HCT116 (cell line): ENCODE measurements at regions not wholly inside any gene's neighbourhood (a gene's known extent, or its start where the extent isn't known, plus 50 kb on each side); places are given as distances from the start of the nearest gene placed in this dataset.
A peak's percentile ranks its signal among the peaks of the same experiment; 100 is the strongest.

Experiments used
- ATAC-seq: fragments of 200-7000 bp; cut with Tn5 transposase; 2 replicates; pipeline ENCODE4 v1.9.1; 2020; ENCODE audit warnings: mild to moderate bottlenecking, moderate library complexity
- BruUV-seq: library from RNA; stranded (reverse); fragments of 400-500 nt; replicated peaks from 2 replicates; lab custom pipeline; 2021; lab: Mats Ljungman, UMichigan
- CTCF ChIA-PET: fragments of 300-600 bp; sonication (Branson Sonifier 250); formaldehyde crosslinking; loops from one replicate; lab custom pipeline; 2021; ENCODE audit warnings: antibody characterized with exemption; lab: Charles Lee
- POLR2A ChIA-PET: fragments of 300-600, 350-600 bp; sonication (Branson Sonifier 250); formaldehyde crosslinking; loops from one replicate; lab custom pipeline; 2021; ENCODE audit warnings: antibody characterized with exemption; lab: Charles Lee
- RAD21 ChIA-PET, 2 experiments: fragments of 300-600 bp; sonication (Branson Sonifier 250); formaldehyde crosslinking; loops; one replicate each; lab custom pipeline; 2023; ENCODE audit warnings: low total read pairs in 2 of 2; ENCODE audit not compliant: uncharacterized antibody in 2 of 2, unreplicated experiment in 2 of 2, low non-redundant PET in 1 of 2; lab: Charles Lee
- DNase-seq: peaks from one replicate; pipeline ENCODE4 v3.0.0-alpha.2; 2010; ENCODE audit warnings: low read depth, low spot score
- H2AFZ ChIP-seq: fragments of 200-600 bp; shearing (Covaris generic), sonication (generic); 2 replicates; pipeline ENCODE4 v1.6.1; 2017; ENCODE audit warnings: low read depth, mixed run types, mixed read lengths, antibody characterized with exemption, low read length; ENCODE audit not compliant: poor library complexity, severe bottlenecking
- H3K27ac ChIP-seq: 2 replicates; pipeline ENCODE4 v1.5.1; 2012; ENCODE audit warnings: low read depth, low read length
- H3K27me3 ChIP-seq: fragments of 200-600 bp; sonication (generic); 2 replicates; pipeline ENCODE4 v1.6.1; 2016; ENCODE audit warnings: mixed run types, low read length, mixed read lengths; ENCODE audit not compliant: insufficient read depth
- H3K36me3 ChIP-seq, 2 experiments: fragments of 200-500 bp in 1 of 2; fragments of 200-600 bp in 1 of 2; sonication (Bioruptor generic) in 1 of 2; sonication (generic) in 1 of 2; 2 replicates each; pipeline versions ENCODE4 v1.5.1 to v1.6.1; 2014 to 2016; ENCODE audit warnings: low read length in 2 of 2, inconsistent platforms in 1 of 2, mixed read lengths in 1 of 2, mixed run types in 1 of 2; ENCODE audit not compliant: insufficient read depth in 2 of 2, control insufficient read depth in 1 of 2
- H3K4me1 ChIP-seq, 2 experiments: fragments of 200-600 bp in 1 of 2; sonication (generic) in 1 of 2; 2 replicates each; pipeline versions ENCODE4 v1.5.1 to v1.6.1; 2012 to 2017; ENCODE audit warnings: low read length in 2 of 2, inconsistent platforms in 1 of 2, mild to moderate bottlenecking in 1 of 2, mixed read lengths in 1 of 2, mixed run types in 1 of 2, moderate library complexity in 1 of 2; ENCODE audit not compliant: insufficient read depth in 2 of 2, control insufficient read depth in 1 of 2
- H3K4me2 ChIP-seq: fragments of 200-600 bp; sonication (generic); 2 replicates; pipeline ENCODE4 v1.6.1; 2017; ENCODE audit warnings: mixed run types, low read length, mixed read lengths
- H3K4me3 ChIP-seq, 2 experiments: fragments of 200-600 bp in 1 of 2; sonication (generic) in 1 of 2; replicated peaks in 1 of 2; 2 replicates each; pipeline ENCODE4 v1.5.1; 2011 to 2016; ENCODE audit warnings: low read length in 2 of 2, control low read depth in 1 of 2, low read depth in 1 of 2, mild to moderate bottlenecking in 1 of 2, mixed read lengths in 1 of 2, mixed run types in 1 of 2
- H3K79me2 ChIP-seq: fragments of 200-600 bp; sonication (generic); 2 replicates; pipeline ENCODE4 v1.6.1; 2017; ENCODE audit warnings: mild to moderate bottlenecking, mixed run types, low read length, moderate library complexity, mixed read lengths; ENCODE audit not compliant: insufficient read depth
- H3K9ac ChIP-seq: fragments of 200-600 bp; sonication (generic); 2 replicates; pipeline ENCODE4 v1.6.1; 2016; ENCODE audit warnings: low read length, mixed read lengths
- H3K9me2 ChIP-seq: fragments of 200-600 bp; sonication (generic), shearing (Covaris generic); 2 replicates; pipeline ENCODE4 v1.6.1; 2017; ENCODE audit warnings: mixed run types, mild to moderate bottlenecking, moderate library complexity; ENCODE audit not compliant: insufficient read depth
- H3K9me3 ChIP-seq, 2 experiments: fragments of 200-500 bp in 1 of 2; fragments of 200-600 bp in 1 of 2; sonication (Bioruptor generic) in 1 of 2; sonication (generic) in 1 of 2; 2 replicates each; pipeline ENCODE4 v1.6.1; 2014 to 2017; ENCODE audit warnings: low read length in 2 of 2, mixed read lengths in 2 of 2, inconsistent platforms in 1 of 2, low read depth in 1 of 2, mild to moderate bottlenecking in 1 of 2, mixed run types in 1 of 2, moderate library complexity in 1 of 2; ENCODE audit not compliant: control insufficient read depth in 1 of 2, insufficient read depth in 1 of 2
- H4K20me1 ChIP-seq: fragments of 200-600 bp; sonication (generic), shearing (Covaris generic); 2 replicates; pipeline ENCODE4 v1.6.1; 2017; ENCODE audit warnings: mixed run types, mild to moderate bottlenecking, moderate library complexity; ENCODE audit not compliant: insufficient read depth
- CBX3 ChIP-seq: IDR thresholded peaks from 2 replicates; pipeline ENCODE4 v1.6.1; 2012; ENCODE audit warnings: low read depth
- EZH2phosphoT487 ChIP-seq: fragments of 200-600 bp; IDR thresholded peaks from 2 replicates; pipeline ENCODE4 v1.6.1; 2018; ENCODE audit warnings: antibody characterized with exemption, borderline replicate concordance
- JUND ChIP-seq: IDR thresholded peaks from 2 replicates; pipeline ENCODE4 v1.6.1; 2012
- POLR2AphosphoS5 ChIP-seq: IDR thresholded peaks from 2 replicates; pipeline ENCODE4 v1.6.1; 2011; ENCODE audit warnings: mild to moderate bottlenecking, low read depth, low read length, moderate library complexity
- RAD21 ChIP-seq: IDR thresholded peaks from 2 replicates; pipeline ENCODE4 v1.6.1; 2012; ENCODE audit warnings: low read depth, mild to moderate bottlenecking
- SIN3A ChIP-seq: IDR thresholded peaks from 2 replicates; pipeline ENCODE4 v1.6.1; 2012; ENCODE audit warnings: low read depth
- SP1 ChIP-seq: IDR thresholded peaks from 2 replicates; pipeline ENCODE4 v1.6.1; 2012; ENCODE audit warnings: low read depth
- SRF ChIP-seq: IDR thresholded peaks from 2 replicates; pipeline ENCODE4 v1.6.1; 2012; ENCODE audit warnings: low read depth
- YY1 ChIP-seq: IDR thresholded peaks from 2 replicates; pipeline ENCODE4 v1.6.1; 2011; ENCODE audit warnings: low read length, low read depth, moderate library complexity, mild to moderate bottlenecking; ENCODE audit not compliant: insufficient replicate concordance; ENCODE audit errors: extremely low read depth
- ZNF274 ChIP-seq: fragments of 200-500 bp; sonication (Bioruptor generic); IDR thresholded peaks from 2 replicates; pipeline ENCODE4 v1.6.1; 2014; ENCODE audit warnings: mild to moderate bottlenecking, low read depth, low read length, inconsistent platforms
- intact Hi-C: fragments of 100-400 bp; cut with micrococcal nuclease; formaldehyde crosslinking; loops from 2 replicates; pipeline ENCODE4 v1.10.0; 2022
- TF ChIP-seq, protein P1 (sequence below): IDR thresholded peaks from 2 replicates; pipeline ENCODE4 v1.6.1; 2012
- TF ChIP-seq, protein P2 (sequence below), 3 experiments: fragments of 200-600 bp in 1 of 3; sonication (generic) in 1 of 3; IDR thresholded peaks in 2 of 3; conservative IDR thresholded peaks in 1 of 3; 2 replicates each; pipeline ENCODE4 v1.5.1; 2012 to 2017; ENCODE audit warnings: low read depth in 2 of 3, low read length in 2 of 3, antibody characterized with exemption in 1 of 3, borderline replicate concordance in 1 of 3, control low read depth in 1 of 3, mild to moderate bottlenecking in 1 of 3, mixed read lengths in 1 of 3, mixed run types in 1 of 3, moderate library complexity in 1 of 3; ENCODE audit not compliant: insufficient read depth in 1 of 3

DNA sequence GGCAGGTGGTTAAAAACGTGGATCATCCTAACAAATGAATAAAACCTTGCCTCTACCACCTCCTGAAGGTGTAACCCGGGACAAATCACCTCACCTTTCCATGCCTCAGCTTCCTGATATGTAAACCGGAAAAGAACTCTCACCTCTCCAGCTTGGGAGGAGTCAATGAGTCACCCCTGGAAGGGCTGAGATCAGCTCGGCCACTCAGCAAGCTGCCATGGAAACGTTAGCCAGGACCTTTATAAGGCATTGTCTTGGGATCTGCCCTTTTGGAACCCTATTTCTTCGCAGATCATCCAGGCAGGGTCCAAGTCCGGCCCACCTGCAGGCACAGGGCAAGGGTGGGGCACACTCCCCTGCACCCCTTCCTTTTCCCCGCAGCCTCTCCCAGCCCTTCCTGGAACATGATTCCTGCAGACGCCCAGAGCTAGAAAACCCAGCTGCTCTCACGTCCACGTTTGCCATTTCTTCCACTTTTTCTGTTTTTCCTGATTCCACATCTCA lies 81.6 kb upstream of the PFKP start (continued):
- TF ChIP-seq, protein P1, sequence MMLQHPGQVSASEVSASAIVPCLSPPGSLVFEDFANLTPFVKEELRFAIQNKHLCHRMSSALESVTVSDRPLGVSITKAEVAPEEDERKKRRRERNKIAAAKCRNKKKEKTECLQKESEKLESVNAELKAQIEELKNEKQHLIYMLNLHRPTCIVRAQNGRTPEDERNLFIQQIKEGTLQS = no peak
- TF ChIP-seq CBX3 = no peak

DNA sequence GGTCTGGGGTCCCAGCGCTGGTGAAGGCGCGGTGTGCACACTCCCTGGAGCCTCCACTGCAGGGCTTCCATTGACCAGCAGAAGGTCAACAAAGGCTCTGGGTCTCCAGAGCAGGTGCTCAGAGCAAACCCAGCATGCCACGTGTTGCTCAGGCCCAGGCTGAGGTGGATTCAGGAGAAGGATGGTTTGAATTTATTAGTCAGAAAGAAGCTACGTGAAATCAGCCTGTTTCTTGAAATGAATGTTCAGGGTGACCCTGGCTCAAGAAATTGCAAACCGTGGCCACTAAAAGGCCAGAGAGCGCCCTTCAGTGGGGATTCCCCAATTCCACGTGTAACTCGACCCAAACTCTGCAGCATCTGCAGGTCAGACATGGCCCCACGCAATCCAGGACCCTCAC lies 82.7 kb upstream of the PFKP start:
- H3K4me2 ChIP-seq = peak overlapping the region; percentile 83
- ChIA-PET RAD21 (no interaction called here), POLR2A (no interaction called here), CTCF (interaction anchor here (3.4 kb wide), 1 partner anchor 59 kb away, joined by 15 read pairs; no protein-coding TSS in a partner anchor)
- intact Hi-C loops = no loop called here
- H3K9me3 ChIP-seq = no peaks in the 10 kb centered on the region
- no peaks in the 10 kb centered on the region for H3K27me3 ChIP-seq
- H2AFZ ChIP-seq = no peak overlapping the region
- H3K4me3 ChIP-seq = no peak overlapping the region; a peak in 1 of 4 replicates
- DNase-seq (no peak), ATAC-seq (no peak)
- BruUV-seq = no TSS peak
- peaks cover 16 to 35% of the 10 kb centered on the region in 2 experiments for H3K4me1 ChIP-seq
- no peaks in the 10 kb centered on the region for H3K36me3 ChIP-seq
- H3K27ac ChIP-seq = no peak overlapping the region
- no peaks in the 10 kb centered on the region for H3K79me2 ChIP-seq
- no peaks in the 10 kb centered on the region for H3K9me2 ChIP-seq
- H3K9ac ChIP-seq = no peak overlapping the region
- H4K20me1 ChIP-seq = no peaks in the 10 kb centered on the region
- TF ChIP-seq ZNF274 = no peak
- TF ChIP-seq, protein P1 = no peak
- TF ChIP-seq RAD21 = no peak
- TF ChIP-seq YY1 = no peak
- TF ChIP-seq EZH2phosphoT487 = no peak
- no peak for TF ChIP-seq JUND
- TF ChIP-seq SRF = no peak
- TF ChIP-seq SIN3A = no peak
- TF ChIP-seq CBX3 = no peak
- no peak for TF ChIP-seq SP1
- TF ChIP-seq POLR2AphosphoS5 = no peak
- TF ChIP-seq, protein P2, sequence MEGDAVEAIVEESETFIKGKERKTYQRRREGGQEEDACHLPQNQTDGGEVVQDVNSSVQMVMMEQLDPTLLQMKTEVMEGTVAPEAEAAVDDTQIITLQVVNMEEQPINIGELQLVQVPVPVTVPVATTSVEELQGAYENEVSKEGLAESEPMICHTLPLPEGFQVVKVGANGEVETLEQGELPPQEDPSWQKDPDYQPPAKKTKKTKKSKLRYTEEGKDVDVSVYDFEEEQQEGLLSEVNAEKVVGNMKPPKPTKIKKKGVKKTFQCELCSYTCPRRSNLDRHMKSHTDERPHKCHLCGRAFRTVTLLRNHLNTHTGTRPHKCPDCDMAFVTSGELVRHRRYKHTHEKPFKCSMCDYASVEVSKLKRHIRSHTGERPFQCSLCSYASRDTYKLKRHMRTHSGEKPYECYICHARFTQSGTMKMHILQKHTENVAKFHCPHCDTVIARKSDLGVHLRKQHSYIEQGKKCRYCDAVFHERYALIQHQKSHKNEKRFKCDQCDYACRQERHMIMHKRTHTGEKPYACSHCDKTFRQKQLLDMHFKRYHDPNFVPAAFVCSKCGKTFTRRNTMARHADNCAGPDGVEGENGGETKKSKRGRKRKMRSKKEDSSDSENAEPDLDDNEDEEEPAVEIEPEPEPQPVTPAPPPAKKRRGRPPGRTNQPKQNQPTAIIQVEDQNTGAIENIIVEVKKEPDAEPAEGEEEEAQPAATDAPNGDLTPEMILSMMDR (IDR thresholded peaks at IDR 0.05 in 2 of 3, conservative IDR thresholded peaks at IDR 0.05 in 1 of 3; ENCODE audit: borderline replicate concordance in 1 of 3, insufficient read depth in 1 of 3, low read depth in 2 of 3, low read length in 2 of 3) = no peak
